HG02759 (cell line): ENCODE measurements at regions not wholly inside any gene's neighbourhood (a gene's known extent, or its start where the extent isn't known, plus 50 kb on each side); places are given as distances from the start of the nearest gene placed in this dataset.
A peak's percentile ranks its signal among the peaks of the same experiment; 100 is the strongest.
"Not testable (repeated sequence)": the region's sequence is repeated elsewhere in the genome, so short reads cannot be mapped to it uniquely, and the experiment has no call there.

Experiments used
- ATAC-seq: cut with Tn5 transposase; IDR thresholded peaks from one replicate; pipeline ENCODE4 v1.9.1; 2021; ENCODE audit warnings: mild to moderate bottlenecking, moderate library complexity; ENCODE audit not compliant: unreplicated experiment

DNA sequence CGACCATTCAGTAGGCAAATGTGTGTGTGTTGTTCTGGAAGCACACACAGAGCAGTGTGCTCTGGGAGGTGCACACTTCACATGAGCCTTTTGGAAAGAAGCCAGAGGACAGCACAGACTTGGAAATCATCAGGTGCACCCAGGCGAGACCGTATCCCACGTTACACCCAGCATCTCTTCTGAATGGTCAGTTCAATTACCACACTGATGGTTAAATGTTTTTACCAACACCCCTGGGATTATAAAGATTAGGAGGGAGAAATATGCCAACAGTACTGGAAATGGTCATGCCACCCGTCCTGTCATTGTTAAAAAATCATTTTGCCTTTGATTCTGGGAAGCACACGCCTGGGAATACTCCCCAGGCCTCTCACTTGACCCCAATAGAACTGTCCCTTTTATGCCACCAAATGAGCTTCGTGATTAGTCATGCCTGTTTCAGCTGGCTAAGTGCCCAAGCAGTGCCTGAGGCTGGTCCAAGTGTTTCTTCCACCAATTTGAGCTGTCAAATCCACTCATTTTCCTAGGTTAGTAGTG is 183.7 kb downstream of the NRP2 start:
- ATAC-seq = no peak

DNA sequence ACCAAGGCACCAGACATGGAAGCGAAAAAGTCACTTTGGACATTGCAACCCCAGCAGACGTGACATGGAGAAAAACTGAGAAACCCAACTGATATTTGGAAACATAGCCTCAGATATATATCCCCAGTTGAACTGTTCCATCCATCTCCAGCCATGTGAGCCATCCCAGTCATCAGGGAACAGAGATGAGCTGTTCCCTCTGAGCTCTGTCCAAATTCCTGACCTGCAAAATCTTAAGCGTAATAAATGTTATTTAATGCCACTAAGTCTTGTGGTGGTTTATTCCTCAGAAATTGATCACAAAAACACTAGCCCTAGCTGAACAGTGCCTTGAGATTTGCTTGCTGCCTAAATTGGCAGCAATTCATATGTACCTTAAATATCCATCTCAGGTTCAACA is 182.8 kb downstream of the NRP2 start:
- ATAC-seq = no peak

- no peak for ATAC-seq
Measured at GRCh38 chr2:205864491-205864890, 182.2 kb downstream of the NRP2 start.

GRCh38 chr2:205862761-205863160 is 180.5 kb downstream of the NRP2 start:
- not testable (repeated sequence) for ATAC-seq

GRCh38 chr2:205860885-205861284 is 178.6 kb downstream of the NRP2 start:
- ATAC-seq = no peak

- no peak for ATAC-seq
Measured at GRCh38 chr2:205860181-205860580, 177.9 kb downstream of the NRP2 start.

DNA sequence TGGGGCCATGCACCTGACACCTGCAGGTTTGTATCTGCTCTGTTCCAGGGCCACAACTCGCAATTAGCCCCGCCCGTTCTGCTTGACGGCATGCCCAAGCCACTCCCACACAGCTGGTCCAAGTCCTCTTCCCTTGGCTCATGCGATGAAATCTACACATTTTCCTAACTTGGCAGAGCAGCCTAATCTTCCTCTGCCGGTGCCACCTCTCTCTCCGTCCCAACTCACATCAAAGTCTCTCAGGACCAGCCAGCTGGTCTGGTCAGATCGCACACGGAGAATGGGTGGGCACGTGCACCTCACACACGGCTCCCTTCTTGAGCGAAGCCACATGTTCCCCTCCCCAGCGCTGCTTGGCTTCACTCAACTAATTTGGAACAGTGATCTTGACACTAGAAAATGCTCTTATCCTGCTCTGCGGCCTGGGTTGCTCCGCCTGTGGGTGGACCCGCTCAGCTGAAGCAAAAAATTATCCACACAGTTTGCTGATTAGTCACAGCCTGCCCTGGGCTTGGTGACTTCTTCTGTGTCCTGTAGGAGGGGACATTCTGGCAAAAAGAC is 176.7 kb downstream of the NRP2 start:
- peak; percentile 65 for ATAC-seq

DNA sequence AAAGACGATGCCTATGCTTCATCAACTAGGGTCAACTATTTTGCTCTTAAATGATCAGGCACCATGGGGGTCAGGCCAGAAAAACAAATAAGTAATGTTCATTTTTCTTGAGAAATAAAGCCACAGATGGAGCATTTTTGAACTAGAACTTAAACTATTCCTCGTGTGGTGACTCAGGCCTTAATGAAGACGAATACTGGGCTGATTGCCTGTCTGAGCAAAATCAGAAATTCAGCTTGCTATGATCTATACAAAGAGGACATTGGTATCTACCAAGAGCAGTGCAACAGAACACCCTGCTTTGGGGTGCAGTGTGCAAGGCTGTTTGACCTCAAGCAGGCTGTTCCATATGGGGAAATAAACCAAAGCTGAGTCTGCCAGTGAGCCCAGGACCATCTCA is 176.0 kb downstream of the NRP2 start:
- no peak for ATAC-seq

DNA sequence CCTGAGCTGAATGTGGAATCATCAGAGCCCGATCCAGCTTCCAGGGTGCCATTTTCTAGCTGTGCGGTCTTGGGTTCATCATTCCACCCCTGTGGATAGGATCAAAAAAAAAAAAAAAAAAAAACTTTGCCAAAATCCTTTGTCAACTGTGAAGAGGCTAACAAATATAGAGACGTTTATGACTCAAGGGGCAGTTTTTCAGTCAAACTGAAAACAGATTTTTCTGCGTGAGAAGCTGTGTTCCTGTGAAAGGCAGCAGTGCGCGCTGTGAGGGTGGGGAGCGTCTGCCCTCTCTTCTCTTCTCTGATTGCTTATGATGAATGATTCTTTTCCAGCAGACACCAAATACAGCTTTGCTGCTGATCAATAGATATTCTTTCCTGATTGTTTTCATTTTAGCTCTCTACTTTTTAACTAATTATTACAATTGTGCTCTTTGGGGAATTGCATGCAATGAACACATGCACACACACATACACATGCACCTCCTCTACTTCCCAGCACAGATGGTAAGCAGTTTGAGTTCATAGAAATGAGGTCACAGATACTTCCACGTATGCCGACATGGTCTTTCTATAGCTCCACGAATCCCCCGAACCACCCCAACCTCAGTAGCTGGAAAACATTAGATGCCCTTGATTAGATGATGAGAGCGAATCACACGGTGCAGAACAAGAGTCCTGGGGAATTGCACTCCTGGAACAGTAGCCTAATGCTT is 175.4 kb downstream of the NRP2 start:
- no peak for ATAC-seq

DNA sequence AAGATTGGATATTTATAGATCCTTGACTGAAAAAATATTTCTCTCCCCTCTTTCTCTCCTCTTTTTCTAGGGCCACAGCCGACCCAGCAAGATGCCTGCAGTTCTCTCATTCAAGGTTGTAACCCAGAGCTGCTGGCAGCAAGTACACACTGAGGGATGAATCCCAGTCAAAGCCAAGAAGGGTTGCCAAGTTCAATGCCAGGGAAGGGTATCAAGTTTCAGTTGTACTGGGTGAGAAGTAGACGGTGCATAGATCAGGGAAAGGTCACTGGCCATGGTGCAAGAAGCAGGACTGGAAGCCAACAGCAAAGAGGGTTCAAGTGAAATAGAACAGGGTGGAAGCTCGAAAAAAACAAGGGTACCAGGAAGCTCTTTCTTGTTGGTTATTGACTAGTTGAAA is 170.2 kb downstream of the NRP2 start:
- no peak for ATAC-seq

DNA sequence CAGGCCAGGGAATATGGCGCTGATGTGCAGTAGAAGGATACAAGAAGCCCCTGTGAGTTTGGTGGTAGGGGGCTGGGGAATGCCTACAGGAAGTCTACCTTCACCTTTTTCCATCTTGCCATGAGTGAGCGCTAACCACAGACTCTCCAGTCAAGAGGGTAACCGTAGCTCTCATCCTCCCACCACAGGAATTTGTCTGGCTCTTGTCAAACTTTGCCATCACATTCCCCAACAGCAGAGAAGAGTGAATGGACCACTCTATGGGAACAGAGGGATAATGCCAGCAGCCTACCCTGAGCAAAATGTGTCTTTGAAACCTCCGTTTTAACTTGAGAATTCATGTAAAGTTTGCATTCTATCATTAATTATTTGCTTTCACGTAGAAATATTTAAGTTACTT is 168.3 kb downstream of the NRP2 start:
- ATAC-seq = no peak

GRCh38 chr2:205850132-205850531 is 167.8 kb downstream of the NRP2 start:
- ATAC-seq = no peak

DNA sequence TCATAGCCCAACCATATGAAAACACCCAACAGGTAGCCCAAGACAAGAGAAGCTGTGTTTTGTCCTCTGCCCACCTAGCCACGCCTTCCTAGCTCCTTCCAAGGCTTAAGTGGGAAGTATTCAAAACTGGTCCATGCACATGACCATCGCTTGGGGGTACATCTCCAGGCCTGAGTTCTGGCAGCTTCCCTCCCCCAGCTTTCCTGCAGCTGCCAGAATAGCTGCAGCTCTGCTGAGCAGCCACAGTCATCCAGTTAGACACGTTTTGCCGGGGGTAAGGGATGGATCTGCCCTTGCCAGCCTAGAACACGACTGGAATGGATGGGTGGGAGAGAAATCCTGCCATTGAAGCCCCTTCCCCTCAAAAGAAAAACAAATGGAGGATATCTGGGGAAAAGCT is 166.8 kb downstream of the NRP2 start:
- no peak for ATAC-seq

- ATAC-seq = no peak
Measured at GRCh38 chr2:205848601-205849000, 166.3 kb downstream of the NRP2 start.
